HCT116 (cell line): ENCODE measurements at regions not wholly inside any gene's neighbourhood (a gene's known extent, or its start where the extent isn't known, plus 50 kb on each side); places are given as distances from the start of the nearest gene placed in this dataset.

Experiments
- ATAC-seq: fragments of 200-7000 bp; cut with Tn5 transposase; 2 replicates; pipeline ENCODE4 v1.9.1; 2020; ENCODE audit warnings: mild to moderate bottlenecking, moderate library complexity
- BruUV-seq: library from RNA; stranded (reverse); fragments of 400-500 nt; replicated peaks from 2 replicates; lab custom pipeline; 2021; lab: Mats Ljungman, UMichigan
- CTCF ChIA-PET: fragments of 300-600 bp; sonication (Branson Sonifier 250); formaldehyde crosslinking; loops from one replicate; lab custom pipeline; 2021; ENCODE audit warnings: antibody characterized with exemption; lab: Charles Lee
- POLR2A ChIA-PET: fragments of 300-600, 350-600 bp; sonication (Branson Sonifier 250); formaldehyde crosslinking; loops from one replicate; lab custom pipeline; 2021; ENCODE audit warnings: antibody characterized with exemption; lab: Charles Lee
- RAD21 ChIA-PET, 2 experiments: fragments of 300-600 bp; sonication (Branson Sonifier 250); formaldehyde crosslinking; loops; one replicate each; lab custom pipeline; 2023; ENCODE audit warnings: low total read pairs in 2 of 2; ENCODE audit not compliant: uncharacterized antibody in 2 of 2, unreplicated experiment in 2 of 2, low non-redundant PET in 1 of 2; lab: Charles Lee
- DNase-seq: peaks from one replicate; pipeline ENCODE4 v3.0.0-alpha.2; 2010; ENCODE audit warnings: low read depth, low spot score
- H2AFZ ChIP-seq: fragments of 200-600 bp; shearing (Covaris generic), sonication (generic); 2 replicates; pipeline ENCODE4 v1.6.1; 2017; ENCODE audit warnings: low read depth, mixed run types, mixed read lengths, antibody characterized with exemption, low read length; ENCODE audit not compliant: poor library complexity, severe bottlenecking
- H3K27ac ChIP-seq: 2 replicates; pipeline ENCODE4 v1.5.1; 2012; ENCODE audit warnings: low read depth, low read length
- H3K27me3 ChIP-seq: fragments of 200-600 bp; sonication (generic); 2 replicates; pipeline ENCODE4 v1.6.1; 2016; ENCODE audit warnings: mixed run types, low read length, mixed read lengths; ENCODE audit not compliant: insufficient read depth
- H3K36me3 ChIP-seq, 2 experiments: fragments of 200-500 bp in 1 of 2; fragments of 200-600 bp in 1 of 2; sonication (Bioruptor generic) in 1 of 2; sonication (generic) in 1 of 2; 2 replicates each; pipeline versions ENCODE4 v1.5.1 to v1.6.1; 2014 to 2016; ENCODE audit warnings: low read length in 2 of 2, inconsistent platforms in 1 of 2, mixed read lengths in 1 of 2, mixed run types in 1 of 2; ENCODE audit not compliant: insufficient read depth in 2 of 2, control insufficient read depth in 1 of 2
- H3K4me1 ChIP-seq, 2 experiments: fragments of 200-600 bp in 1 of 2; sonication (generic) in 1 of 2; 2 replicates each; pipeline versions ENCODE4 v1.5.1 to v1.6.1; 2012 to 2017; ENCODE audit warnings: low read length in 2 of 2, inconsistent platforms in 1 of 2, mild to moderate bottlenecking in 1 of 2, mixed read lengths in 1 of 2, mixed run types in 1 of 2, moderate library complexity in 1 of 2; ENCODE audit not compliant: insufficient read depth in 2 of 2, control insufficient read depth in 1 of 2
- H3K4me2 ChIP-seq: fragments of 200-600 bp; sonication (generic); 2 replicates; pipeline ENCODE4 v1.6.1; 2017; ENCODE audit warnings: mixed run types, low read length, mixed read lengths
- H3K4me3 ChIP-seq, 2 experiments: fragments of 200-600 bp in 1 of 2; sonication (generic) in 1 of 2; replicated peaks in 1 of 2; 2 replicates each; pipeline ENCODE4 v1.5.1; 2011 to 2016; ENCODE audit warnings: low read length in 2 of 2, control low read depth in 1 of 2, low read depth in 1 of 2, mild to moderate bottlenecking in 1 of 2, mixed read lengths in 1 of 2, mixed run types in 1 of 2
- H3K79me2 ChIP-seq: fragments of 200-600 bp; sonication (generic); 2 replicates; pipeline ENCODE4 v1.6.1; 2017; ENCODE audit warnings: mild to moderate bottlenecking, mixed run types, low read length, moderate library complexity, mixed read lengths; ENCODE audit not compliant: insufficient read depth
- H3K9ac ChIP-seq: fragments of 200-600 bp; sonication (generic); 2 replicates; pipeline ENCODE4 v1.6.1; 2016; ENCODE audit warnings: low read length, mixed read lengths
- H3K9me2 ChIP-seq: fragments of 200-600 bp; sonication (generic), shearing (Covaris generic); 2 replicates; pipeline ENCODE4 v1.6.1; 2017; ENCODE audit warnings: mixed run types, mild to moderate bottlenecking, moderate library complexity; ENCODE audit not compliant: insufficient read depth
- H3K9me3 ChIP-seq, 2 experiments: fragments of 200-500 bp in 1 of 2; fragments of 200-600 bp in 1 of 2; sonication (Bioruptor generic) in 1 of 2; sonication (generic) in 1 of 2; 2 replicates each; pipeline ENCODE4 v1.6.1; 2014 to 2017; ENCODE audit warnings: low read length in 2 of 2, mixed read lengths in 2 of 2, inconsistent platforms in 1 of 2, low read depth in 1 of 2, mild to moderate bottlenecking in 1 of 2, mixed run types in 1 of 2, moderate library complexity in 1 of 2; ENCODE audit not compliant: control insufficient read depth in 1 of 2, insufficient read depth in 1 of 2
- H4K20me1 ChIP-seq: fragments of 200-600 bp; sonication (generic), shearing (Covaris generic); 2 replicates; pipeline ENCODE4 v1.6.1; 2017; ENCODE audit warnings: mixed run types, mild to moderate bottlenecking, moderate library complexity; ENCODE audit not compliant: insufficient read depth
- EGR1 ChIP-seq: IDR thresholded peaks from 2 replicates; pipeline ENCODE4 v1.6.1; 2012; ENCODE audit warnings: low read depth
- ELF1 ChIP-seq: IDR thresholded peaks from 2 replicates; pipeline ENCODE4 v1.6.1; 2012; ENCODE audit warnings: low read depth, borderline replicate concordance
- EZH2phosphoT487 ChIP-seq: fragments of 200-600 bp; IDR thresholded peaks from 2 replicates; pipeline ENCODE4 v1.6.1; 2018; ENCODE audit warnings: antibody characterized with exemption, borderline replicate concordance
- JUND ChIP-seq: IDR thresholded peaks from 2 replicates; pipeline ENCODE4 v1.6.1; 2012
- POLR2A ChIP-seq: IDR thresholded peaks from 2 replicates; pipeline ENCODE4 v1.7.0; 2011; ENCODE audit warnings: borderline replicate concordance; ENCODE audit not compliant: insufficient read depth, insufficient read length; ENCODE audit errors: extremely low read depth
- RAD21 ChIP-seq: IDR thresholded peaks from 2 replicates; pipeline ENCODE4 v1.6.1; 2012; ENCODE audit warnings: low read depth, mild to moderate bottlenecking
- REST ChIP-seq: IDR thresholded peaks from 2 replicates; pipeline ENCODE4 v1.6.1; 2012; ENCODE audit warnings: low read depth
- SIN3A ChIP-seq: IDR thresholded peaks from 2 replicates; pipeline ENCODE4 v1.6.1; 2012; ENCODE audit warnings: low read depth
- SP1 ChIP-seq: IDR thresholded peaks from 2 replicates; pipeline ENCODE4 v1.6.1; 2012; ENCODE audit warnings: low read depth
- SRF ChIP-seq: IDR thresholded peaks from 2 replicates; pipeline ENCODE4 v1.6.1; 2012; ENCODE audit warnings: low read depth
- YY1 ChIP-seq: IDR thresholded peaks from 2 replicates; pipeline ENCODE4 v1.6.1; 2011; ENCODE audit warnings: low read length, low read depth, moderate library complexity, mild to moderate bottlenecking; ENCODE audit not compliant: insufficient replicate concordance; ENCODE audit errors: extremely low read depth
- ZNF274 ChIP-seq: fragments of 200-500 bp; sonication (Bioruptor generic); IDR thresholded peaks from 2 replicates; pipeline ENCODE4 v1.6.1; 2014; ENCODE audit warnings: mild to moderate bottlenecking, low read depth, low read length, inconsistent platforms
- intact Hi-C: fragments of 100-400 bp; cut with micrococcal nuclease; formaldehyde crosslinking; loops from 2 replicates; pipeline ENCODE4 v1.10.0; 2022
- TF ChIP-seq, protein P1 (sequence below): IDR thresholded peaks from 2 replicates; pipeline ENCODE4 v1.6.1; 2012

DNA sequence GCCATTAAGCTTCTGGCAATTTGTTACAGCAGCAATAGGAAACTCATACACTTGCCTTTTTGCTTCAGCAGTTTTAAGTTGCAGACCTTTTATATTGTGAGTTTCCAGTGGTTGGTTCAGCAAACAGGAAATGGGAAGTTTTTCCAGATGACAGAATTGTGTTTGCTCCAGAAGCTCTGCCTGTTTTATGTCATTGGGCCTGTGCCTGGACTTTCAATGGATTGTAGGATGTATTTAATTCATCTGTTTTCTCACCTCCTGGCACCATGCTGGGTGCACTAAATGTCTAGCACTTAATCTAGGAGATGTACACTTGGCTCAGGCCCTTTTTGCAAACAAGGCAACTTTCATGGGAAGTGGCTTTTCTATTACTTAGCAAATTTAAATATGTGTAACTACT lies 100.4 kb upstream of the CLINT1 start:
- RAD21 ChIA-PET: no interaction called here
- H3K4me2 ChIP-seq: no peak overlapping the region
- H3K4me3 ChIP-seq: no peak overlapping the region
- DNase-seq: no peak
- H4K20me1 ChIP-seq: no peaks in the 10 kb centered on the region
- no peak overlapping the region for H2AFZ ChIP-seq
- CTCF ChIA-PET: interaction anchor here (1.7 kb wide), 1 partner anchor 10 kb away, joined by 4 read pairs; no protein-coding TSS in a partner anchor
- H3K27ac ChIP-seq: no peak overlapping the region
- no TSS peak for BruUV-seq
- POLR2A ChIA-PET: no interaction called here
- intact Hi-C loops: no loop called here
- H3K79me2 ChIP-seq: no peaks in the 10 kb centered on the region
- H3K27me3 ChIP-seq: no peaks in the 10 kb centered on the region
- no peaks in the 10 kb centered on the region for H3K9me3 ChIP-seq
- no peaks in the 10 kb centered on the region for H3K9me2 ChIP-seq
- H3K9ac ChIP-seq: no peak overlapping the region
- H3K4me1 ChIP-seq: no peaks in the 10 kb centered on the region
- H3K36me3 ChIP-seq: no peaks in the 10 kb centered on the region
- TF ChIP-seq EZH2phosphoT487: no peak
- no peak for TF ChIP-seq SP1
- TF ChIP-seq POLR2A: no peak
- TF ChIP-seq SRF: no peak
- TF ChIP-seq, protein P1, sequence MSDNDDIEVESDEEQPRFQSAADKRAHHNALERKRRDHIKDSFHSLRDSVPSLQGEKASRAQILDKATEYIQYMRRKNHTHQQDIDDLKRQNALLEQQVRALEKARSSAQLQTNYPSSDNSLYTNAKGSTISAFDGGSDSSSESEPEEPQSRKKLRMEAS: no peak
- TF ChIP-seq RAD21: no peak
- TF ChIP-seq JUND: no peak
- no peak for TF ChIP-seq SIN3A
- TF ChIP-seq ZNF274: no peak
- TF ChIP-seq EGR1: no peak
- no peak for ATAC-seq

DNA sequence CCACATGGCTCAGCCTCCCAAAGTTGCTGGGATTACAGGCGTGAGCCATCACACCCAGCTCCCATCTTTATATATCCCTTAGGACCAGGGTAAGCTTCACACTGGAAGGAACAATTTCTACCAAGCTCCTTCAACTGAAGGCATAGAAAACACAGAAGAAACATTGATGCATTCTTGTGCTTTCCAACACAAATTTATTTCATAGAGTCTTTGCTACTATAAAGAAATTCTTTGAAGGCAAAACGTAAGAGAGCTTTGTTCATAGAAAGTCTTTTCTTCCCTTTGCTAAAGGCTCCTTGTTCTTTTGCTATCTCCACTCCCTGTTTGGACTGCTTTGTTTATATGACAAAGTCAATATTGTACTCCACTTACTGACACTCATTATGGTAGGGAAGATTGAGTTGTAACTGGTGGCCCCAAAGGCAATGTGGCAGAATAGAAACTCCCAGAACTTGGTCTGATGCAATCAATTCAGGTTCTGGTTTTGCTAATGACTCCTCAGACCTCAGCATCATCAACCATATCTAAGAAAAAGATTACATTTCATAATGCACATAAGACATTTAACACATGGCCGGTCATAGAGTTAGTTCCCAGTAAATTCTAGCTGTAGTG lies 97.4 kb upstream of the CLINT1 start:
- H3K27ac ChIP-seq: no peak overlapping the region
- no peak overlapping the region for H3K4me3 ChIP-seq
- RAD21 ChIA-PET: no interaction called here
- intact Hi-C loops: no loop called here
- POLR2A ChIA-PET: no interaction called here
- H3K79me2 ChIP-seq: no peaks in the 10 kb centered on the region
- H3K27me3 ChIP-seq: no peaks in the 10 kb centered on the region
- H3K9ac ChIP-seq: no peak overlapping the region
- no peak overlapping the region for H3K4me2 ChIP-seq
- ATAC-seq (no peak), DNase-seq (no peak)
- H3K4me1 ChIP-seq: no peaks in the 10 kb centered on the region
- H3K36me3 ChIP-seq: no peaks in the 10 kb centered on the region
- H4K20me1 ChIP-seq: no peaks in the 10 kb centered on the region
- no TSS peak for BruUV-seq
- H3K9me2 ChIP-seq: no peaks in the 10 kb centered on the region
- TF ChIP-seq REST: no peak
- TF ChIP-seq YY1: no peak
- no peak for TF ChIP-seq ELF1
- no peaks in the 10 kb centered on the region for H3K9me3 ChIP-seq
- no peak overlapping the region for H2AFZ ChIP-seq
- CTCF ChIA-PET: no interaction called here
